PC-3 (cell line): ENCODE measurements at regions not wholly inside any gene's neighbourhood (a gene's known extent, or its start where the extent isn't known, plus 50 kb on each side); places are given as distances from the start of the nearest gene placed in this dataset.

ENCODE experiments used
- ATAC-seq: fragments of 200-7000 bp; cut with Tn5 transposase; 2 replicates; pipeline ENCODE4 v1.9.1; 2020; ENCODE audit warnings: mild to moderate bottlenecking, moderate library complexity
- BruUV-seq: library from RNA; stranded (reverse); fragments of 400-500 nt; replicated peaks from 2 replicates; lab custom pipeline; 2021; lab: Mats Ljungman, UMichigan
- CTCF ChIA-PET: fragments of 300-600 bp; sonication (Branson Sonifier 250); formaldehyde crosslinking; loops from one replicate; lab custom pipeline; 2022; ENCODE audit warnings: antibody characterized with exemption; lab: Charles Lee
- POLR2A ChIA-PET: fragments of 300-600 bp; sonication (Branson Sonifier 250); formaldehyde crosslinking; loops from one replicate; lab custom pipeline; 2022; ENCODE audit warnings: antibody characterized with exemption; ENCODE audit not compliant: unreplicated experiment; lab: Charles Lee
- DNase-seq: peaks from one replicate; pipeline ENCODE4 v3.0.0-alpha.2; 2015
- H2AFZ ChIP-seq: fragments of 300-600 bp; sonication (generic); 2 replicates; pipeline ENCODE4 v1.6.0; 2016; ENCODE audit warnings: antibody characterized with exemption, low read length
- H3F3A ChIP-seq: fragments of 300-600 bp; sonication (generic); one replicate; pipeline ENCODE4 v1.6.0; 2017; ENCODE audit warnings: antibody characterized with exemption, low read length, control low read depth, mild to moderate bottlenecking; ENCODE audit not compliant: unreplicated experiment
- H3K27ac ChIP-seq: fragments of 300-600 bp; sonication (generic); 2 replicates; pipeline ENCODE4 v1.5.1; 2016; ENCODE audit warnings: mild to moderate bottlenecking, low read length
- H3K27me3 ChIP-seq: fragments of 300-600 bp; sonication (generic); 2 replicates; pipeline ENCODE4 v1.6.1; 2016; ENCODE audit warnings: low read length, mixed read lengths
- H3K36me3 ChIP-seq: fragments of 300-600 bp; sonication (generic); 2 replicates; pipeline ENCODE4 v1.6.1; 2016; ENCODE audit warnings: low read depth, mixed run types, low read length, mixed read lengths
- H3K4me1 ChIP-seq: fragments of 300-600 bp; sonication (generic); 2 replicates; pipeline ENCODE4 v1.5.1; 2016; ENCODE audit warnings: low read length; ENCODE audit not compliant: insufficient read depth
- H3K4me2 ChIP-seq: fragments of 300-600 bp; sonication (generic); 2 replicates; pipeline ENCODE4 v1.6.0; 2016; ENCODE audit warnings: low read length
- H3K4me3 ChIP-seq: fragments of 300-600 bp; sonication (generic); 2 replicates; pipeline ENCODE4 v1.5.1; 2016; ENCODE audit warnings: mild to moderate bottlenecking, low read length, mixed read lengths
- H3K79me2 ChIP-seq: fragments of 300-600 bp; sonication (generic); 2 replicates; pipeline ENCODE4 v1.6.1; 2017; ENCODE audit warnings: low read length, mixed read lengths
- H3K9ac ChIP-seq: fragments of 300-600 bp; sonication (generic); 2 replicates; pipeline ENCODE4 v1.6.0; 2016; ENCODE audit warnings: mild to moderate bottlenecking, low read length
- H3K9me2 ChIP-seq: fragments of 300-600 bp; sonication (generic); replicated peaks from 2 replicates; pipeline ENCODE4 v1.6.1; 2016; ENCODE audit warnings: mixed run types, low read length, mixed read lengths
- H3K9me3 ChIP-seq: fragments of 300-600 bp; sonication (generic); 2 replicates; pipeline ENCODE4 v1.6.1; 2016; ENCODE audit warnings: low read length, mixed read lengths
- H4K20me1 ChIP-seq: fragments of 300-600 bp; sonication (generic); 2 replicates; pipeline ENCODE4 v1.6.1; 2016; ENCODE audit warnings: low read length, mixed read lengths
- EZH2 ChIP-seq: fragments of 300-600 bp; sonication (generic); IDR thresholded peaks from one replicate; pipeline ENCODE4 v1.6.1; 2017; ENCODE audit warnings: antibody characterized with exemption, mild to moderate bottlenecking, low read length; ENCODE audit not compliant: unreplicated experiment
- EZH2phosphoT487 ChIP-seq: fragments of 300-600 bp; sonication (generic); IDR thresholded peaks from 2 replicates; pipeline ENCODE4 v1.6.1; 2018; ENCODE audit warnings: mild to moderate bottlenecking, antibody characterized with exemption, low read length, borderline replicate concordance
- intact Hi-C: fragments of 100-400 bp; cut with micrococcal nuclease; formaldehyde crosslinking; loops from 2 replicates; pipeline ENCODE4 v1.9.0; 2023
- TF ChIP-seq, protein P1 (sequence below): fragments of 300-600 bp; sonication (generic); conservative IDR thresholded peaks from 2 replicates; pipeline ENCODE4 v1.5.1; 2017; ENCODE audit warnings: antibody characterized with exemption, low read depth, mild to moderate bottlenecking, low read length

DNA sequence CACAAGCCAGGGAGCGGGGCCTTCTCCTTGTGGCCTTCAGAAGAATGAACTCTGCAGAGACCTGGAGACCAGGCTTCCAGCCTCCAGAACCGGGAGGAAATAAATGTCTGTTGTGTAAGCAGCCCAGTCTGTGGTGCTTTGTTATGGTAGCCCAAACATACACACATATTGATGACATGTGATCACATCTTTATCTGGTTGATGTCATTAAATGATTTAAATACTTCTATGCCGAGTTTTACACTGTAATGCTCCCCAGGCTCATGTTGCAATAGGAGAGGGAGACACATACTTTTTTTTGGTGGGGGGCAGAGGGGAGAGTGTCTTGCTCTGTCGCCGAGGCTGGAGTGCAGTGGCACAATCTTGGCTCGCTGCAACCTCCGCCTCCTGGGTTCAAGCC, 188.0 kb upstream of the IRS2 start:
- H3K4me2 ChIP-seq = no peak overlapping the region
- H3K36me3 ChIP-seq = no peaks in the 10 kb centered on the region
- no peak for ATAC-seq
- no peaks in the 10 kb centered on the region for H3K9me2 ChIP-seq
- H4K20me1 ChIP-seq = no peaks in the 10 kb centered on the region
- ChIA-PET CTCF (no interaction called here), POLR2A (no interaction called here)
- H3K27ac ChIP-seq = no peak overlapping the region
- no peaks in the 10 kb centered on the region for H3K79me2 ChIP-seq
- H3K4me1 ChIP-seq = peaks cover 4% of the 10 kb centered on the region; the same call in 1 of the 2 replicates
- no peak for TF ChIP-seq EZH2phosphoT487
- TF ChIP-seq, protein P1, sequence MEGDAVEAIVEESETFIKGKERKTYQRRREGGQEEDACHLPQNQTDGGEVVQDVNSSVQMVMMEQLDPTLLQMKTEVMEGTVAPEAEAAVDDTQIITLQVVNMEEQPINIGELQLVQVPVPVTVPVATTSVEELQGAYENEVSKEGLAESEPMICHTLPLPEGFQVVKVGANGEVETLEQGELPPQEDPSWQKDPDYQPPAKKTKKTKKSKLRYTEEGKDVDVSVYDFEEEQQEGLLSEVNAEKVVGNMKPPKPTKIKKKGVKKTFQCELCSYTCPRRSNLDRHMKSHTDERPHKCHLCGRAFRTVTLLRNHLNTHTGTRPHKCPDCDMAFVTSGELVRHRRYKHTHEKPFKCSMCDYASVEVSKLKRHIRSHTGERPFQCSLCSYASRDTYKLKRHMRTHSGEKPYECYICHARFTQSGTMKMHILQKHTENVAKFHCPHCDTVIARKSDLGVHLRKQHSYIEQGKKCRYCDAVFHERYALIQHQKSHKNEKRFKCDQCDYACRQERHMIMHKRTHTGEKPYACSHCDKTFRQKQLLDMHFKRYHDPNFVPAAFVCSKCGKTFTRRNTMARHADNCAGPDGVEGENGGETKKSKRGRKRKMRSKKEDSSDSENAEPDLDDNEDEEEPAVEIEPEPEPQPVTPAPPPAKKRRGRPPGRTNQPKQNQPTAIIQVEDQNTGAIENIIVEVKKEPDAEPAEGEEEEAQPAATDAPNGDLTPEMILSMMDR = no peak
- no peak for TF ChIP-seq EZH2
- DNase-seq = no peak
- no peaks in the 10 kb centered on the region for H3K27me3 ChIP-seq
- H2AFZ ChIP-seq = no peak overlapping the region
- no peaks in the 10 kb centered on the region for H3F3A ChIP-seq
- H3K4me3 ChIP-seq = no peak overlapping the region
- intact Hi-C loops = no loop called here
- H3K9me3 ChIP-seq = no peaks in the 10 kb centered on the region
- BruUV-seq = no TSS peak
- H3K9ac ChIP-seq = no peak overlapping the region

DNA sequence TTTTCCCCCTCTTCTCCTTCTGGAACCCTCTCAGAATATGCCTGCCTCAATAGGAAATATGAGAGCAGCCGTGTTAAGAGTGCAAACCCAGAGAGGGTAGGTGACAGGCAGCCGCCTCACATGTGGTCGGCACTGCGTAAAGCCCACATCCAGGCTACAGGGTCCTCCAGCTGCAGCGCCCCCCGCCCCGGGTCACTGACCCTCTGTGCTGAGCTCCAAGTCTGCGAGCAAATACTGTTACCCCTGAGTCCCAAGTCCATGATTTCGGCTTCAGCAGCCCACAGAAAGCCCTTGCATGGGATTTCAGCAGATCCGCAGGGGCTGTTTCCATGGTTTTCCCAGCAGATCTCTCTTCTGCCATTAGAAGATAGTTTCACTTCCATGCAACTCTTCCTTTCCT, 186.9 kb upstream of the IRS2 start:
- POLR2A ChIA-PET = no interaction called here
- H3K4me1 ChIP-seq = no peaks in the 10 kb centered on the region
- CTCF ChIA-PET = no interaction called here
- no peaks in the 10 kb centered on the region for H3F3A ChIP-seq
- TF ChIP-seq, protein P1 = no peak
- TF ChIP-seq EZH2phosphoT487 (no peak), EZH2 (no peak)
- intact Hi-C loops = no loop called here
- no peaks in the 10 kb centered on the region for H3K9me2 ChIP-seq
- ATAC-seq (no peak), DNase-seq (no peak)
- no peak overlapping the region for H2AFZ ChIP-seq
- no peaks in the 10 kb centered on the region for H3K9me3 ChIP-seq
- H3K9ac ChIP-seq = no peak overlapping the region
- H3K4me2 ChIP-seq = no peak overlapping the region
- BruUV-seq = no TSS peak
- no peaks in the 10 kb centered on the region for H3K79me2 ChIP-seq
- H3K4me3 ChIP-seq = no peak overlapping the region
- H3K36me3 ChIP-seq = no peaks in the 10 kb centered on the region
- no peaks in the 10 kb centered on the region for H4K20me1 ChIP-seq
- no peak overlapping the region for H3K27ac ChIP-seq
- no peaks in the 10 kb centered on the region for H3K27me3 ChIP-seq

DNA sequence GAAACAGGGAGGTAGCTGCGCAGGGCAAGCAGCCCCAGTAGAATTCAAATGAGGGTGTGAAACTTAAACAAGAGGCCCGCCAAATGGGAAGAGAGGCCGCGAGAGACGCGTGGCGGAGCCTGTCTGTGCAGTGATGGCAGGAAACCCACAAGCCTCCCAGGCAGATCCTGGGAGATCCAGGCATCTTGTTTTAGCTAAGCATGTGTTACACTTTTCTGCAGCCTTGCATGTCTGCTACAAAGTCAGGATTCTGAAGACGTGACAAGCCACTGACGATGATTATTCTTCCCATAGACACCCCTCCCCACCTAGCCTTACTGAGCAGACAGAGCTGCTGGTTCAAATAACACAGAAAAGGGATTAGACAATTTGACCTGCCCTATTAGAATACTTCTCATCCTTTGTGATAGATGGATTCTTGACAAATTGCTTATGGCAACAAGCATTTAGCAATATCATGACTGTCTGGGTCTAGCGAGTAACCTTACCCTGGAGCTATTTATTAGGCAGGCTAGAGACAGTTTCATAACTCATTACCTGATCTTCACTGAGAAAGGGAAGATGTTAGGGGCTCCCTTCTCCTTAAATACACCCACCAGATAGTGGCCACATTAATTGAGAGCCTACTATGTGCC, 185.2 kb upstream of the IRS2 start:
- intact Hi-C loops = no loop called here
- POLR2A ChIA-PET = interaction anchor here (0.5 kb wide), 1 partner anchor 129 kb away, joined by 5 read pairs; no protein-coding TSS in a partner anchor
- Histone ChIP-seq H3K27me3 (no peaks in the 10 kb centered on the region), H3F3A (no peaks in the 10 kb centered on the region), H3K4me1 (no peaks in the 10 kb centered on the region), H4K20me1 (no peaks in the 10 kb centered on the region), H3K36me3 (no peaks in the 10 kb centered on the region), H2AFZ (no peak overlapping the region), H3K4me2 (no peak overlapping the region), H3K4me3 (no peak overlapping the region), H3K9me2 (no peaks in the 10 kb centered on the region), H3K79me2 (no peaks in the 10 kb centered on the region), H3K9ac (no peak overlapping the region), H3K9me3 (no peaks in the 10 kb centered on the region), H3K27ac (no peak overlapping the region)
- DNase-seq (no peak), ATAC-seq (no peak)
- BruUV-seq = no TSS peak
- TF ChIP-seq, protein P1 = no peak
- TF ChIP-seq EZH2phosphoT487 (no peak), EZH2 (no peak)
- CTCF ChIA-PET = no interaction called here
